ENCODE measurements at regions not wholly inside any gene's neighbourhood (a gene's known extent, or its start where the extent isn't known, plus 50 kb on each side); places are given as distances from the start of the nearest gene placed in this dataset.
A peak's percentile ranks its signal among the peaks of the same experiment; 100 is the strongest.

DNA sequence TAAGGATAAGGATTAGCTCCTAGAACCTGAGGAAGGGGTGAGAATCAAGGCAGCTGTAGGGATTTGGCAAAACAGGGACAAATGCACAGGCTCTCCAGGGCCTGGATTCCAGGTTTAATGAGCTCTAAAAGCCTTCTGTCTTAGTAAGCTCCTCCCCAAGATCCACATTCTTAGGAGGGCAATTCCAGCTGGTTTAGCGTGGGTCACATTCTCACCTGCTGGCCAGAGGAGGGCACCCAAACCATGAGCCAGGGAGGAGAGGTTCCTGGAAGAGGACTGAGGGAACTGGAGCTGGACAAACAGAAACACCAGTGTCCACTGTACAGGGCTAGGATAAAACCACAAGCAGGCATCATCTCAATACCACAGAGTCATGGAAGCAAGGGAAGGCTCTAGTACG lies 480.0 kb downstream of the CCDC171 start:
- no peak for DNase-seq
- no peaks in the 10 kb centered on the region for H3K27me3 ChIP-seq (ENCODE audit: control insufficient read depth in 1 of 2, insufficient read depth in 1 of 2, low read length in 2 of 2)
- H2AFZ ChIP-seq (ENCODE audit: low read depth, low read length): no peak overlapping the region
- H3K14ac ChIP-seq (ENCODE audit: low read length in 2 of 2): no peak overlapping the region
- peak overlapping the region; percentile 92 for H2AK5ac ChIP-seq (ENCODE audit: low read length, severe bottlenecking)
- WGBS: 84% methylated on average over 2 of the region's 2 CpGs
- no peak overlapping the region for H3K9ac ChIP-seq (ENCODE audit: low read length)
- no peak overlapping the region for H3K23ac ChIP-seq (ENCODE audit: low read length in 2 of 2)
- H2BK12ac ChIP-seq (ENCODE audit: low read length in 2 of 2): peak overlapping the region in 1 of 2 experiments; percentile 1
- no peak overlapping the region for H3K18ac ChIP-seq (ENCODE audit: low read depth in 1 of 2, low read length in 2 of 2)
- peak overlapping the region; percentile 88 for H3K27ac ChIP-seq (ENCODE audit: low read length, poor library complexity, severe bottlenecking)
- peaks cover 6% of the 10 kb centered on the region for H3K9me3 ChIP-seq (ENCODE audit: control insufficient read depth, low read length)
- no peak overlapping the region for H2BK120ac ChIP-seq (ENCODE audit: low read depth, low read length)
- no peak overlapping the region for H4K8ac ChIP-seq (ENCODE audit: low read length)
- H3K4ac ChIP-seq (ENCODE audit: low read depth in 1 of 2, low read length in 2 of 2): no peak overlapping the region
- H3K79me1 ChIP-seq (replicated peaks; ENCODE audit: low read length, poor library complexity, severe bottlenecking): no peaks in the 10 kb centered on the region
- H4K91ac ChIP-seq (ENCODE audit: low read length): no peak overlapping the region
- peaks cover 13% of the 10 kb centered on the region for H3K4me1 ChIP-seq (ENCODE audit: control insufficient read depth, insufficient read depth, low read depth, low read length)
- no peak overlapping the region for H3K4me2 ChIP-seq (ENCODE audit: low read length, poor library complexity, severe bottlenecking)
- no peak overlapping the region for H2BK15ac ChIP-seq (ENCODE audit: low read depth, poor library complexity, severe bottlenecking)
- H3K4me3 ChIP-seq (ENCODE audit: insufficient read depth in 1 of 2, low read depth in 1 of 2, low read length in 2 of 2): no peak overlapping the region
- no peaks in the 10 kb centered on the region for H3K36me3 ChIP-seq (ENCODE audit: control insufficient read depth in 1 of 2, insufficient read depth in 2 of 2, low read depth in 1 of 2, low read length in 2 of 2)
- H2BK5ac ChIP-seq (ENCODE audit: low read depth, low read length, poor library complexity, severe bottlenecking): peak overlapping the region; percentile 92

DNA sequence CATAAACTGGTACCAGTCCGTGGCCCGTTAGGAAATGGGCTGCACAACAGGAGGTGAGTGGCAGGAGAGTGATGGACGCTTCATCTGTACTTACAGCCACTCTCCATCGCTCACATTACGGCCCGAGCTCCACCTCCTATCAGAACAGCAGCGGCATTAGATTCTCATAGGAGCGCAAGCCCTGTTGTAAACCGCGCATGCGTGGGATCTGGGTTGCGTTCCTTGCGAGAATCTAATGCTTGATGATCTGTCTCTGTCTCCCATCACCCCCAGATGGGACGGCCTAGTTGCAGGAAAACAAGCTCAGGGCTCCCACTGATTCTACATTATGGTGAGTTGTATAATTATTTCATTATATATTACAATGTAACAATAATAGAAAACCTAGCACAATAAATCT lies 480.4 kb downstream of the CCDC171 start:
- H3K79me1 ChIP-seq (replicated peaks; ENCODE audit: low read length, poor library complexity, severe bottlenecking): no peaks in the 10 kb centered on the region
- 99% methylated on average over 12 of the region's 14 CpGs for WGBS
- H2BK12ac ChIP-seq (ENCODE audit: low read length in 2 of 2): no peak overlapping the region
- no peak overlapping the region for H2AFZ ChIP-seq (ENCODE audit: low read depth, low read length)
- peak overlapping the region; percentile 27 for H2AK5ac ChIP-seq (ENCODE audit: low read length, severe bottlenecking)
- DNase-seq: no peak
- H3K23ac ChIP-seq (ENCODE audit: low read length in 2 of 2): no peak overlapping the region
- H2BK120ac ChIP-seq (ENCODE audit: low read depth, low read length): no peak overlapping the region
- no peak overlapping the region for H3K14ac ChIP-seq (ENCODE audit: low read length in 2 of 2)
- no peak overlapping the region for H2BK15ac ChIP-seq (ENCODE audit: low read depth, poor library complexity, severe bottlenecking)
- H3K18ac ChIP-seq (ENCODE audit: low read depth in 1 of 2, low read length in 2 of 2): no peak overlapping the region
- no peak overlapping the region for H3K9ac ChIP-seq (ENCODE audit: low read length)
- no peaks in the 10 kb centered on the region for H3K36me3 ChIP-seq (ENCODE audit: control insufficient read depth in 1 of 2, insufficient read depth in 2 of 2, low read depth in 1 of 2, low read length in 2 of 2)
- no peak overlapping the region for H3K4me3 ChIP-seq (ENCODE audit: insufficient read depth in 1 of 2, low read depth in 1 of 2, low read length in 2 of 2)
- peak overlapping the region; percentile 88 for H3K27ac ChIP-seq (ENCODE audit: low read length, poor library complexity, severe bottlenecking)
- H4K8ac ChIP-seq (ENCODE audit: low read length): no peak overlapping the region
- no peak overlapping the region for H3K4ac ChIP-seq (ENCODE audit: low read depth in 1 of 2, low read length in 2 of 2)
- no peaks in the 10 kb centered on the region for H3K27me3 ChIP-seq (ENCODE audit: control insufficient read depth in 1 of 2, insufficient read depth in 1 of 2, low read length in 2 of 2)
- no peak overlapping the region for H4K91ac ChIP-seq (ENCODE audit: low read length)
- peaks cover 6% of the 10 kb centered on the region for H3K9me3 ChIP-seq (ENCODE audit: control insufficient read depth, low read length)
- H2BK5ac ChIP-seq (ENCODE audit: low read depth, low read length, poor library complexity, severe bottlenecking): no peak overlapping the region
- H3K4me1 ChIP-seq (ENCODE audit: control insufficient read depth, insufficient read depth, low read depth, low read length): peaks cover 13% of the 10 kb centered on the region
- H3K4me2 ChIP-seq (ENCODE audit: low read length, poor library complexity, severe bottlenecking): no peak overlapping the region

DNA sequence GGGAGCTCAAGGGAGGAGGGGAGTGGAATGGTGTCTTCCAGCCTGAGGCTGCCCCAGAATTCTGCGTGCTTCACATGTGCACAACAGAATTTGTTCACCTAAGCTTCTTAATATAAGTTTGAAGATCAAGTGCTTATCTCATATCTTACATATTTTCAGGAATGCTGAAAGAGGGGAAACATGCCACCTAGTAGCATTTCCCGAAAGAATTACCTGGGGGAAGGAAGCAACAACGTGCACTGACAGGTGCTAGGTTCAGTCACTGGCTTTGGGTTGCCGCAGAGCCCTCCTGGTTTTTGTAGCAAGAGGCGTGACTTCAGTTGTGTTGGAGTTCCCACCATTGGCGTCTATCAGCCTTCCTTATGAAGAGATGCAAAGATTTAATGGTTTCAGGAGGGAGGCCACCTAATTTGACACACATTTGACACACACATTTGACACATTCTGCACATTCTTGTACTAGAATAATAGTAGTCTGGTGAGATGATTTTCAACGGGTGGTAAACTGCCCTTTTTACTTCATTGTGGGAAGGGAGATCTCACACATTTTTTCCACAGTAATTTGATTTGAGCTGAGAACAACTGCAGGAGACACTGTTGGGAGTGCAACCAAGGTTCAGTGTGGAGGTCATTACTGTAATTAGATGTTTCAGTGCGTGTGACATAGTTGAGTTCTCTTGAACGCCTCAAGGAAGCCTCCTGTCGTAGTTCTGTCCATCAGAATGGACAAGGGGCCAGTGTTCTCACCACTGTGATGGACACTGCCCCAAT lies 481.3 kb downstream of the CCDC171 start:
- Histone ChIP-seq H3K27ac (ENCODE audit: low read length, poor library complexity, severe bottlenecking) (no peak overlapping the region), H2BK15ac (ENCODE audit: low read depth, poor library complexity, severe bottlenecking) (no peak overlapping the region), H3K4me2 (ENCODE audit: low read length, poor library complexity, severe bottlenecking) (no peak overlapping the region), H3K9me3 (ENCODE audit: control insufficient read depth, low read length) (peaks cover 6% of the 10 kb centered on the region), H3K4me1 (ENCODE audit: control insufficient read depth, insufficient read depth, low read depth, low read length) (peaks cover 13% of the 10 kb centered on the region), H3K27me3 (ENCODE audit: control insufficient read depth in 1 of 2, insufficient read depth in 1 of 2, low read length in 2 of 2) (no peaks in the 10 kb centered on the region), H3K4ac (ENCODE audit: low read depth in 1 of 2, low read length in 2 of 2) (no peak overlapping the region), H4K91ac (ENCODE audit: low read length) (no peak overlapping the region), H3K36me3 (ENCODE audit: control insufficient read depth in 1 of 2, insufficient read depth in 2 of 2, low read depth in 1 of 2, low read length in 2 of 2) (no peaks in the 10 kb centered on the region), H3K4me3 (ENCODE audit: insufficient read depth in 1 of 2, low read depth in 1 of 2, low read length in 2 of 2) (no peak overlapping the region), H2BK120ac (ENCODE audit: low read depth, low read length) (no peak overlapping the region), H2BK5ac (ENCODE audit: low read depth, low read length, poor library complexity, severe bottlenecking) (no peak overlapping the region), H3K9ac (ENCODE audit: low read length) (no peak overlapping the region), H4K8ac (ENCODE audit: low read length) (no peak overlapping the region), H3K14ac (ENCODE audit: low read length in 2 of 2) (no peak overlapping the region), H3K18ac (ENCODE audit: low read depth in 1 of 2, low read length in 2 of 2) (no peak overlapping the region), H2AFZ (ENCODE audit: low read depth, low read length) (no peak overlapping the region), H3K23ac (ENCODE audit: low read length in 2 of 2) (no peak overlapping the region), H3K79me1 (replicated peaks; ENCODE audit: low read length, poor library complexity, severe bottlenecking) (no peaks in the 10 kb centered on the region), H2AK5ac (ENCODE audit: low read length, severe bottlenecking) (peak overlapping the region; percentile 21), H2BK12ac (ENCODE audit: low read length in 2 of 2) (peak overlapping the region in 1 of 2 experiments; percentile 10)
- no peak for DNase-seq
- WGBS: 98% methylated on average over 7 of the region's 10 CpGs

DNA sequence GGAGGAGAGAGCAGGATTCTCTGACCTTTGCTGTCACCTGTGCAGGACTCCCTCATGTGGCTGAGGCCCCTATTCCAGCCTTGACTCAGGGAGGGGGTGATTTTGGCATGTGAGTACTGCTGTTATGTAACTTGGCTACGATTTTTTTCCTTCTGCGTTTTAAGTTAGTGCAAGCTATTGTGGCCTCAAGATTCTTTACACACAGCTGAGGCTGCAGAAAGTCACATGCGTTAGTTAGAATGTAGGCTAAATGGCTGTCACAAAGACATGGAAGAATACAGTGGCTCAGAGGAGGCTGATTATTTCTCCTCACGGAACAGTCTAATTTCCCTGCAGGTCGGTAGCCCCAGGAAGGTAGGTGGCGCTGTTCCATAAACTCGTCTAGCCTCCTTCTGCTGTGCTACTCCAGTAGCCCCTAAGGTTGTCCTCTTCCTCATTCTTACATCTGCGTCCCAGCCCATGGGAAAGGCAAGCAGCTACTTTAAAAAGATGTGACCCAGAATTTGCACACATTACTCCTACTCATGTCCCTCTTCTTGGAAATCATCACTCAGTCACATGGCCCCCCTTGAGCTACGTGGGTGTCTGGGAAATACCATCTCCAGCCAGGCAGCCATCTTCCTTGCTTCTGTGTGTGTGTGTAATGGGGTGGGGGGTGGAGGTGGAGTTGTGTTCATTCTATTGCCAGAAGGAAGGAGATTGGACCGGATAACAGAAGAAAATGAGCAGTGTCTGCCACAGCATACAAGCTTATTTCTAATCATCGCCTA lies 486.6 kb downstream of the CCDC171 start:
- H2AK5ac ChIP-seq (ENCODE audit: low read length, severe bottlenecking): peak overlapping the region; percentile 50
- DNase-seq: peak; percentile 55
- no peak overlapping the region for H3K4me3 ChIP-seq (ENCODE audit: insufficient read depth in 1 of 2, low read depth in 1 of 2, low read length in 2 of 2)
- peak overlapping the region; percentile 6 for H2BK15ac ChIP-seq (ENCODE audit: low read depth, poor library complexity, severe bottlenecking)
- H3K4me1 ChIP-seq (ENCODE audit: control insufficient read depth, insufficient read depth, low read depth, low read length): peaks cover 11% of the 10 kb centered on the region
- 55% methylated on average over 9 of the region's 11 CpGs for WGBS
- H2AFZ ChIP-seq (ENCODE audit: low read depth, low read length): no peak overlapping the region
- peak overlapping the region; percentile 61 to 72 for H2BK12ac ChIP-seq (ENCODE audit: low read length in 2 of 2)
- no peak overlapping the region for H2BK120ac ChIP-seq (ENCODE audit: low read depth, low read length)
- H3K9ac ChIP-seq (ENCODE audit: low read length): no peak overlapping the region
- H4K91ac ChIP-seq (ENCODE audit: low read length): no peak overlapping the region
- H3K36me3 ChIP-seq (ENCODE audit: control insufficient read depth in 1 of 2, insufficient read depth in 2 of 2, low read depth in 1 of 2, low read length in 2 of 2): no peaks in the 10 kb centered on the region
- peak overlapping the region in 1 of 2 experiments; percentile 36 for H3K14ac ChIP-seq (ENCODE audit: low read length in 2 of 2)
- H3K27me3 ChIP-seq (ENCODE audit: control insufficient read depth in 1 of 2, insufficient read depth in 1 of 2, low read length in 2 of 2): no peaks in the 10 kb centered on the region
- peak overlapping the region in 1 of 2 experiments; percentile 9 for H3K18ac ChIP-seq (ENCODE audit: low read depth in 1 of 2, low read length in 2 of 2)
- H3K9me3 ChIP-seq (ENCODE audit: control insufficient read depth, low read length): no peaks in the 10 kb centered on the region
- peak overlapping the region; percentile 10 to 57 for H3K4ac ChIP-seq (ENCODE audit: low read depth in 1 of 2, low read length in 2 of 2)
- H3K4me2 ChIP-seq (ENCODE audit: low read length, poor library complexity, severe bottlenecking): no peak overlapping the region
- peak overlapping the region; percentile 14 for H4K8ac ChIP-seq (ENCODE audit: low read length)
- no peaks in the 10 kb centered on the region for H3K79me1 ChIP-seq (replicated peaks; ENCODE audit: low read length, poor library complexity, severe bottlenecking)
- H3K23ac ChIP-seq (ENCODE audit: low read length in 2 of 2): no peak overlapping the region
- peak overlapping the region; percentile 87 for H2BK5ac ChIP-seq (ENCODE audit: low read depth, low read length, poor library complexity, severe bottlenecking)
- H3K27ac ChIP-seq (ENCODE audit: low read length, poor library complexity, severe bottlenecking): peak overlapping the region; percentile 91
